ENCODE measurements at regions not wholly inside any gene's neighbourhood (a gene's known extent, or its start where the extent isn't known, plus 50 kb on each side); places are given as distances from the start of the nearest gene placed in this dataset.

DNA sequence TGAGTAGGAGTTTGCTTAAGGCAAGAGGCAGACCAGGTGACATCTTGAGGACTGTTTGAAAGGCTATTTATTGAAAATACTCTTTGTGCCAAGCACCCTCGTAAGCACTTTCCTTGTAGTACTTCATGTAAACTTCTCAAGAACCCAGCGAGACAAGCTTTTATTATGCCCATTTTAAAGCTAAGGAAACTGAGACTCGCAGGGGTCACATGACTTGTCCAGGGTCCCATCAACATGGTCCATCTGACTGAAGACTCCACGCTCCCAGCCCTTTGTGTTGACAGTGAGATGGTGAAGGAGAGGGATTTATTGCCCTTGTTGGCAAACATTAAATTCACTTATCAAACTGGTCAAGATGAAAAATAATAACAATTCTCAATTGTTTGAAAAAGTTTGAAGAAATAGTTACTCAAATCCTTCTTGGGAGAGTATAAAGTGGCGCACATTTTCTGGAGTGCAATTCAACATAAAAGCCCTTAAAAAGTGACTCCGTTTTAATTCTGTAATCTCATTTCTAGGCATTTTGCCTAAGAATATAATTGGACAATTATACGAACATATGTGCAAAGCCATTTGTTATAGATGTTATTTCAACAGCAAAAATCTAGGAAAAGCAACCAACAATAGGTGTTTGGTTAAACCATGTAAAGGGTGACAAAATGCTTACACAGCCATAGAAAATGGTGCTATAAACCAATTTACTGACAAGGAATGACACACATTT is 270.5 kb upstream of the NCKAP5 start:
- Mint-ChIP-seq H3K36me3 (no peaks in the 10 kb centered on the region), H3K4me1 (no peaks in the 10 kb centered on the region), H3K4me3 (no peak overlapping the region), H3K27ac (no peak overlapping the region), H3K9me3 (no peaks in the 10 kb centered on the region), H3K27me3 (peaks cover 0 to under 1% of the 10 kb centered on the region in 2 donors)
- no peaks in the 10 kb centered on the region for H3K4me1 ChIP-seq (ENCODE audit: control insufficient read depth in 1 of 2, extremely low read depth in 1 of 2, insufficient read depth in 2 of 2, low read length in 2 of 2)
- no peaks in the 10 kb centered on the region for H3K36me3 ChIP-seq (ENCODE audit: control insufficient read depth in 2 of 2, extremely low read depth in 1 of 2, insufficient read depth in 1 of 2, low read length in 1 of 2)
- ChIA-PET POLR2A (no interaction called here), CTCF (interaction anchor here (0.6 to 0.7 kb wide), 4 partner anchors 67 to 1394 kb away, joined by 3 to 5 read pairs (median 3); no protein-coding TSS in a partner anchor)
- ATAC-seq (replicated peaks in 1 of 4) (no peak), DNase-seq (no peak)
- H3K27me3 ChIP-seq (replicated peaks in 1 of 2; ENCODE audit: control insufficient read depth in 2 of 2, extremely low read depth in 1 of 2, insufficient read depth in 2 of 2, low read length in 1 of 2): peaks cover 0 to 5% of the 10 kb centered on the region in 2 experiments
- H3K9me3 ChIP-seq: no peaks in the 10 kb centered on the region
- H3K27ac ChIP-seq (ENCODE audit: low read length): no peak overlapping the region
- H3K4me3 ChIP-seq (ENCODE audit: control insufficient read depth in 1 of 2, extremely low read depth in 1 of 2, low read length in 1 of 2): no peak overlapping the region
- WGBS (ENCODE audit: insufficient coverage): 92% methylated on average over 2 of the region's 7 CpGs

DNA sequence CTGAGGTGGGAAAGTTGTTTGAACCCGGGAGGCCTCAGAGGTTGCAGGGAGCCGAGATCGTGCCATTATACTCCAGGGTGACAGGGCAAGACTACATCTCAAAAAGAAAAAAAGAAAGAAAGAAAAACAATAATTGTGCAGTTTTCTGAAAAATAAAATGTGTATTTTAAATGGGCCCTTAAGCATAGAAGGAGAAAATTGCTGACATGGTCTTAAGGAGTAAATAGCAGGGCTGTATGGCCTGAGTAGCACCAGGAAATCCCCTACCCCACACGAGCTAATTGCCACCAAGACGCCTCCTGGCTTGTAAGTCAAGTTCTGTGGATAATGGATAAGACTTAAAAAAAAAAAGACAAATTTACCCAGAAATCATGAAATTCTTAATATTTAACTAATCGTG is 271.4 kb upstream of the NCKAP5 start:
- Mint-ChIP-seq H3K36me3 (no peaks in the 10 kb centered on the region), H3K27me3 (no peaks in the 10 kb centered on the region), H3K4me3 (no peak overlapping the region), H3K9me3 (no peaks in the 10 kb centered on the region), H3K4me1 (peaks cover 4 to 5% (median 5%) of the 10 kb centered on the region in 3 donors), H3K27ac (no peak overlapping the region)
- WGBS (ENCODE audit: insufficient coverage): 100% methylated on average over 3 of the region's 6 CpGs
- no peak for ATAC-seq (replicated peaks in 1 of 4)
- H3K27me3 ChIP-seq (replicated peaks in 1 of 2; ENCODE audit: control insufficient read depth in 2 of 2, extremely low read depth in 1 of 2, insufficient read depth in 2 of 2, low read length in 1 of 2): peaks cover 0 to 5% of the 10 kb centered on the region in 2 experiments
- H3K36me3 ChIP-seq (ENCODE audit: control insufficient read depth in 2 of 2, extremely low read depth in 1 of 2, insufficient read depth in 1 of 2, low read length in 1 of 2): no peaks in the 10 kb centered on the region
- no peak overlapping the region for H3K4me3 ChIP-seq (ENCODE audit: control insufficient read depth in 1 of 2, extremely low read depth in 1 of 2, low read length in 1 of 2)
- no peaks in the 10 kb centered on the region for H3K9me3 ChIP-seq
- ChIA-PET CTCF (no interaction called here), POLR2A (no interaction called here)
- peaks cover 0 to 3% of the 10 kb centered on the region in 2 experiments for H3K4me1 ChIP-seq (ENCODE audit: control insufficient read depth in 1 of 2, extremely low read depth in 1 of 2, insufficient read depth in 2 of 2, low read length in 2 of 2)
- DNase-seq: no peak
- no peak overlapping the region for H3K27ac ChIP-seq (ENCODE audit: low read length)

DNA sequence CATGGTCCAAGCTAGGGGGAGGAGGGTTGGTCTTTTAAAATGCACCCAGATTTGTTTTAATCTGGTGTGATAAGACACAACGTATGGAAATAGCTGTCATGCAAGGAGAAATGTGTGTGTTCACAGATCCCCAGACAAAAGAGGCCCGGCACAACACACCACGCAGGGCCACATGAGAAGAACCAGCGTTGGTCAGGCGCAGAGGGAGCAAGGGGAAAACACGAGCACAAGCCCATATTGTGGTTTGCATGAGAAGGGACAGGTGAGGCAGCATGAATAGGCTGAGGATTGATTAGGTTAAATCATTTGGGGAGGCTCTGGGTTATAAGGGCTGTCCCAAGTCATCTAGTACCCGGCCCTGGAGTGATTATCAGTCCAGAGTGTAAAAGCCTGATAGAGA is 272.5 kb upstream of the NCKAP5 start:
- CTCF ChIA-PET: interaction anchor here in 1 of 2 donors (0.7 kb wide), 1 partner anchor 19 kb away, joined by 3 read pairs; no protein-coding TSS in a partner anchor
- peaks cover 0 to 4% of the 10 kb centered on the region in 2 donors for H3K27me3 Mint-ChIP-seq
- POLR2A ChIA-PET: no interaction called here
- no peak overlapping the region for H3K27ac Mint-ChIP-seq
- no peak overlapping the region for H3K4me3 ChIP-seq (ENCODE audit: control insufficient read depth in 1 of 2, extremely low read depth in 1 of 2, low read length in 1 of 2)
- WGBS (ENCODE audit: insufficient coverage): 76% methylated on average over 7 of the region's 7 CpGs
- H3K4me1 ChIP-seq (ENCODE audit: control insufficient read depth in 1 of 2, extremely low read depth in 1 of 2, insufficient read depth in 2 of 2, low read length in 2 of 2): peaks cover 0 to 3% of the 10 kb centered on the region in 2 experiments
- no peak overlapping the region for H3K4me3 Mint-ChIP-seq
- no peaks in the 10 kb centered on the region for H3K36me3 ChIP-seq (ENCODE audit: control insufficient read depth in 2 of 2, extremely low read depth in 1 of 2, insufficient read depth in 1 of 2, low read length in 1 of 2)
- H3K4me1 Mint-ChIP-seq: peaks cover 4 to 5% (median 5%) of the 10 kb centered on the region in 3 donors
- H3K9me3 ChIP-seq: no peaks in the 10 kb centered on the region
- DNase-seq (no peak), ATAC-seq (replicated peaks in 1 of 4) (no peak)
- H3K36me3 Mint-ChIP-seq: no peaks in the 10 kb centered on the region
- no peaks in the 10 kb centered on the region for H3K9me3 Mint-ChIP-seq
- no peak overlapping the region for H3K27ac ChIP-seq (ENCODE audit: low read length)
- peaks cover 0 to 2% of the 10 kb centered on the region in 2 experiments for H3K27me3 ChIP-seq (replicated peaks in 1 of 2; ENCODE audit: control insufficient read depth in 2 of 2, extremely low read depth in 1 of 2, insufficient read depth in 2 of 2, low read length in 1 of 2)

DNA sequence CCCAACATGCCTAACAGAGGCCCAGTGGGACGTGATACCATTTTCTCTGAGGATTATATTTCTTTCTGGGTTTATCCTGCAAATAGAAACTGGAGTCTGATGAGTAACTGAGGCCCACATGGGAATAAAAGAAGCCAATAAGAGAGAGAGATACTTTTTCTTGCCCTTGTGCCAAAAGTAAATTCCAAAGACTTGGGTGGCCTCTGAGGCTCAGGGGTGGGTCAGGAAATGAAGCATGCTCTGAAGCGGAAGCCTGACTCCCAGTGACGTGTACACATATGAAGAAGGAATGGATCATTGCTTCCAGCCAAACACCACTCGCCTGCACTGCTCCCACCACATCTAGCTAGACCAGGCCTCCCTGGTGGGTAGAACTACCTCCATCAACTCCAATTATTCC is 273.6 kb upstream of the NCKAP5 start:
- Histone ChIP-seq H3K36me3 (ENCODE audit: control insufficient read depth in 2 of 2, extremely low read depth in 1 of 2, insufficient read depth in 1 of 2, low read length in 1 of 2) (no peaks in the 10 kb centered on the region), H3K9me3 (no peaks in the 10 kb centered on the region), H3K4me3 (ENCODE audit: control insufficient read depth in 1 of 2, extremely low read depth in 1 of 2, low read length in 1 of 2) (no peak overlapping the region), H3K4me1 (ENCODE audit: control insufficient read depth in 1 of 2, extremely low read depth in 1 of 2, insufficient read depth in 2 of 2, low read length in 2 of 2) (peaks cover 0 to 3% of the 10 kb centered on the region in 2 experiments), H3K27me3 (replicated peaks in 1 of 2; ENCODE audit: control insufficient read depth in 2 of 2, extremely low read depth in 1 of 2, insufficient read depth in 2 of 2, low read length in 1 of 2) (peaks cover 0 to 6% of the 10 kb centered on the region in 2 experiments), H3K27ac (ENCODE audit: low read length) (no peak overlapping the region)
- Mint-ChIP-seq H3K36me3 (no peaks in the 10 kb centered on the region), H3K4me1 (peaks cover 4 to 5% (median 5%) of the 10 kb centered on the region in 3 donors), H3K4me3 (no peak overlapping the region), H3K27ac (no peak overlapping the region), H3K27me3 (peaks cover under 1 to 4% of the 10 kb centered on the region in 2 donors), H3K9me3 (no peaks in the 10 kb centered on the region)
- ChIA-PET CTCF (no interaction called here), POLR2A (no interaction called here)
- no peak for DNase-seq
- WGBS (ENCODE audit: insufficient coverage): 33% methylated on average over 1 of the region's 4 CpGs
- ATAC-seq (replicated peaks in 1 of 4): no peak

DNA sequence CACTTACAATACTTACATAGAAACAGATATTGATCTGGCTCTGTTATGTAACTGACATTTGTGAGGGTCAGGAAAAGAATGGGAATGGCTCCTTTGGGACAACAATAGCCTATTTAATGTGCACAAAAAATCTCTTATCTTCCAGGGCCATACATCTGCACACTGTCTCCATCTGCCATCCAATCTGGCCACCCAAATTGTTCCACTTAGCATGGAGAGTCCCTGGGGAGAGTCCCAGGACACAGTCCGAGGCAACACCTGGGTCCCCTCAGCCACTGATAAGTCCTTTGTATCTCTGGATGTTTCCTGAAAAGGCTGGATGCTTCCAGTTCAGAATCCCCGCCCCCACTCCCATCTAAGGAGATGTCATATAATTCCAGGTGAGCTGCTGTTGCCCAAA is 274.2 kb upstream of the NCKAP5 start:
- Histone ChIP-seq H3K9me3 (no peaks in the 10 kb centered on the region), H3K36me3 (ENCODE audit: control insufficient read depth in 2 of 2, extremely low read depth in 1 of 2, insufficient read depth in 1 of 2, low read length in 1 of 2) (no peaks in the 10 kb centered on the region), H3K27me3 (replicated peaks in 1 of 2; ENCODE audit: control insufficient read depth in 2 of 2, extremely low read depth in 1 of 2, insufficient read depth in 2 of 2, low read length in 1 of 2) (peaks cover 0 to 6% of the 10 kb centered on the region in 2 experiments), H3K27ac (ENCODE audit: low read length) (no peak overlapping the region), H3K4me1 (ENCODE audit: control insufficient read depth in 1 of 2, extremely low read depth in 1 of 2, insufficient read depth in 2 of 2, low read length in 2 of 2) (peaks cover 0 to 3% of the 10 kb centered on the region in 2 experiments), H3K4me3 (ENCODE audit: control insufficient read depth in 1 of 2, extremely low read depth in 1 of 2, low read length in 1 of 2) (no peak overlapping the region)
- Mint-ChIP-seq H3K4me3 (no peak overlapping the region), H3K36me3 (no peaks in the 10 kb centered on the region), H3K27me3 (peaks cover 5% of the 10 kb centered on the region in 2 donors), H3K27ac (no peak overlapping the region), H3K4me1 (peaks cover 4 to 5% (median 5%) of the 10 kb centered on the region in 3 donors), H3K9me3 (no peaks in the 10 kb centered on the region)
- no CpG with 5 or more reads among the region's 2 CpGs for whole genome bisulfite sequencing (ENCODE audit: insufficient coverage)
- POLR2A ChIA-PET: no interaction called here
- CTCF ChIA-PET: interaction anchor here (0.5 to 0.7 kb wide), 2 partner anchors 9 to 13 kb away, joined by 3 read pairs; no protein-coding TSS in a partner anchor
- DNase-seq: no peak
- ATAC-seq (replicated peaks in 1 of 4): no peak

DNA sequence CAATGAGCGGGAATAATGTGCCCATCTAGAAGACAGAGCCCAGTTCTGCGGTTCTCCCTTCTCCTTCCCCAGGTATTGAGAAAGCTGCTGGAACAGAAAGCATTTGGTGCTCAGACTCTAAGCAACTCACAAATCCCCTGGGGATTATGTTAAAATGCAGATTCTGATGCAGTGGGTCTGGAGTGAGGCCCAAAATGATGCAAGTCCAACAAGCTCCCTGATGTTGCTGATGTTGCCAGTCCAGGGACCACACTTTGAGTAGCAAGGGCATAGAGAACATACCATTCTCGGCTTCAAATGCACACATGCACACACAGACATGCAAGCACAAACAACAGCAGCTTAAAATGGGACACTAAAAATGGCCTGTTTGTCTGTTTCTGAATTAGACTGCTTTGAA is 274.8 kb upstream of the NCKAP5 start:
- POLR2A ChIA-PET: no interaction called here

More for the DNA sequence above, 274.8 kb upstream of the NCKAP5 start:
- Histone ChIP-seq H3K27ac (ENCODE audit: low read length) (no peak overlapping the region), H3K4me3 (ENCODE audit: control insufficient read depth in 1 of 2, extremely low read depth in 1 of 2, low read length in 1 of 2) (no peak overlapping the region), H3K4me1 (ENCODE audit: control insufficient read depth in 1 of 2, extremely low read depth in 1 of 2, insufficient read depth in 2 of 2, low read length in 2 of 2) (peaks cover 0 to 3% of the 10 kb centered on the region in 2 experiments), H3K36me3 (ENCODE audit: control insufficient read depth in 2 of 2, extremely low read depth in 1 of 2, insufficient read depth in 1 of 2, low read length in 1 of 2) (no peaks in the 10 kb centered on the region), H3K9me3 (no peaks in the 10 kb centered on the region), H3K27me3 (replicated peaks in 1 of 2; ENCODE audit: control insufficient read depth in 2 of 2, extremely low read depth in 1 of 2, insufficient read depth in 2 of 2, low read length in 1 of 2) (peaks cover 0 to 6% of the 10 kb centered on the region in 2 experiments)
- CTCF ChIA-PET: interaction anchor here (0.5 to 2.4 kb wide), 6 partner anchors 9 to 1296 kb away, joined by 3 to 11 read pairs (median 3); no protein-coding TSS in a partner anchor
- Mint-ChIP-seq H3K9me3 (no peaks in the 10 kb centered on the region), H3K27ac (no peak overlapping the region), H3K36me3 (no peaks in the 10 kb centered on the region), H3K27me3 (peaks cover 11 to 12% of the 10 kb centered on the region in 2 donors), H3K4me1 (peaks cover 4 to 5% (median 5%) of the 10 kb centered on the region in 3 donors), H3K4me3 (no peak overlapping the region)
- no peak for DNase-seq
- WGBS (ENCODE audit: insufficient coverage): no CpG with 5 or more reads among the region's 3 CpGs
- ATAC-seq (replicated peaks in 1 of 4): no peak

All from T-cell (primary cell).